GM12878 (cell line): ENCODE measurements at regions not wholly inside any gene's neighbourhood (a gene's known extent, or its start where the extent isn't known, plus 50 kb on each side); places are given as distances from the start of the nearest gene placed in this dataset.

Experiments used
- ATAC-seq: fragments of 200-7000 bp; cut with Tn5 transposase; 3 replicates; pipeline ENCODE4 v1.9.1; 2020; ENCODE audit warnings: mild to moderate bottlenecking, moderate library complexity
- BruUV-seq: library from RNA; stranded (reverse); fragments of 400-500 nt; replicated peaks from 2 replicates; lab custom pipeline; 2021; lab: Mats Ljungman, UMichigan
- CTCF ChIA-PET: fragments of 300-600 bp; sonication (Branson Sonifier 250); formaldehyde crosslinking; extraction: SDS; loops from one replicate; lab custom pipeline; 2021; ENCODE audit warnings: inconsistent platforms; lab: Yijun Ruan, JAX
- POLR2A ChIA-PET: fragments of 350-600 bp; formaldehyde crosslinking; extraction: SDS; loops from one replicate; lab custom pipeline; 2021; ENCODE audit warnings: inconsistent platforms; lab: Charles Lee
- RAD21 ChIA-PET: fragments of 300-600 bp; sonication (Branson Sonifier 250); formaldehyde crosslinking; loops from one replicate; lab custom pipeline; 2023; ENCODE audit warnings: antibody characterized with exemption; ENCODE audit not compliant: unreplicated experiment; lab: Charles Lee
- SMC1A ChIA-PET: fragments of 300-600 bp; sonication (Branson Sonifier 250); formaldehyde crosslinking; loops from one replicate; lab custom pipeline; 2023; ENCODE audit not compliant: unreplicated experiment, uncharacterized antibody; lab: Charles Lee
- DNase-seq: peaks from one replicate; pipeline ENCODE4 v3.0.0-alpha.2; 2011; ENCODE audit warnings: low read depth, low spot score
- FAIRE-seq: peaks from 3 replicates; lab custom pipeline; 2011; peaks lifted over from hg19 to GRCh38; lab: Jason Lieb, UNC
- H2AFZ ChIP-seq: 2 replicates; pipeline ENCODE4 v1.6.0; 2011; ENCODE audit warnings: low read depth, low read length, control low read depth; ENCODE audit not compliant: control insufficient read depth
- H3K27ac ChIP-seq: 2 replicates; pipeline ENCODE4 v1.5.1; 2011; ENCODE audit warnings: control low read depth; ENCODE audit not compliant: control insufficient read depth, insufficient read depth
- H3K27me3 ChIP-seq, 2 experiments: replicated peaks in 1 of 2; 2 replicates each; pipeline versions ENCODE4 v1.6.0 to v1.6.1; 2011; ENCODE audit warnings: low read length in 1 of 2; ENCODE audit not compliant: control insufficient read depth in 2 of 2, insufficient read depth in 2 of 2
- H3K36me3 ChIP-seq, 2 experiments: 2 replicates each; pipeline ENCODE4 v1.5.1; 2011; ENCODE audit warnings: low read length in 1 of 2; ENCODE audit not compliant: control insufficient read depth in 2 of 2, insufficient read depth in 2 of 2
- H3K4me1 ChIP-seq: 2 replicates; pipeline ENCODE4 v1.6.1; 2011; ENCODE audit warnings: mild to moderate bottlenecking, low read length, moderate library complexity, mixed read lengths; ENCODE audit not compliant: control insufficient read depth, insufficient read depth
- H3K4me2 ChIP-seq: 2 replicates; pipeline ENCODE4 v1.6.0; 2011; ENCODE audit warnings: control low read depth; ENCODE audit not compliant: control insufficient read depth, insufficient read depth
- H3K4me3 ChIP-seq: fragments of 200-600 bp; sonication (generic); 2 replicates; pipeline ENCODE4 v1.5.1; 2016
- H3K79me2 ChIP-seq: 2 replicates; pipeline ENCODE4 v1.6.0; 2011; ENCODE audit warnings: low read length; ENCODE audit not compliant: control insufficient read depth, insufficient read depth
- H3K9ac ChIP-seq: 2 replicates; pipeline ENCODE4 v1.8.0; 2011; ENCODE audit warnings: low read length, control low read depth, mixed read lengths; ENCODE audit not compliant: control insufficient read depth, insufficient read depth
- H3K9me3 ChIP-seq: replicated peaks from 3 replicates; pipeline ENCODE4 v1.5.1; 2011; ENCODE audit warnings: mild to moderate bottlenecking, low read length; ENCODE audit not compliant: control insufficient read depth, insufficient read depth
- H4K20me1 ChIP-seq: 2 replicates; pipeline ENCODE4 v1.6.0; 2011; ENCODE audit not compliant: control insufficient read depth, insufficient read depth
- EZH2 ChIP-seq: IDR thresholded peaks from 2 replicates; pipeline ENCODE4 v1.6.1; 2012; ENCODE audit warnings: low read depth, mild to moderate bottlenecking, control low read depth, inconsistent platforms, low read length, borderline replicate concordance; ENCODE audit not compliant: control insufficient read depth
- LARP7 ChIP-seq: fragments of 450-650 bp; IDR thresholded peaks from 2 replicates; pipeline ENCODE4 v1.6.1; 2017; ENCODE audit warnings: mild to moderate bottlenecking
- MXI1 ChIP-seq: fragments of 150-350 bp; IDR thresholded peaks from 2 replicates; pipeline ENCODE4 v1.6.1; 2011; ENCODE audit warnings: low read depth, mild to moderate bottlenecking, inconsistent platforms, low read length, improper control_type of control experiment
- NR2C1 ChIP-seq: fragments of 450-650 bp; IDR thresholded peaks from 2 replicates; pipeline ENCODE4 v1.6.1; 2017; ENCODE audit warnings: antibody characterized with exemption, mild to moderate bottlenecking, moderate library complexity
- POLR2AphosphoS2 ChIP-seq: IDR thresholded peaks from 2 replicates; pipeline ENCODE4 v1.6.1; 2011; ENCODE audit warnings: low read depth, mild to moderate bottlenecking, low read length, improper control_type of control experiment, moderate library complexity
- RAD21 ChIP-seq: IDR thresholded peaks from 2 replicates; pipeline ENCODE4 v1.6.1; 2011; ENCODE audit warnings: mild to moderate bottlenecking, low read depth, low read length, moderate library complexity; ENCODE audit not compliant: insufficient read depth
- RCOR1 ChIP-seq: conservative IDR thresholded peaks from 2 replicates; pipeline ENCODE4 v1.6.1; 2012; ENCODE audit warnings: low read depth, low read length, improper control_type of control experiment
- SKIL ChIP-seq: fragments of 450-650 bp; IDR thresholded peaks from 2 replicates; pipeline ENCODE4 v1.6.1; 2017; ENCODE audit warnings: mild to moderate bottlenecking, low read depth, inconsistent platforms; ENCODE audit not compliant: poor library complexity, severe bottlenecking
- SMAD1 ChIP-seq: fragments of 450-650 bp; IDR thresholded peaks from 2 replicates; pipeline ENCODE4 v1.6.1; 2018; ENCODE audit warnings: mild to moderate bottlenecking, low read depth; ENCODE audit not compliant: partially characterized antibody
- ZBED1 ChIP-seq: IDR thresholded peaks from 2 replicates; pipeline ENCODE4 v1.6.1; 2016; ENCODE audit warnings: borderline replicate concordance
- ZNF207 ChIP-seq: fragments of 450-650 bp; IDR thresholded peaks from 2 replicates; pipeline ENCODE4 v1.6.1; 2014; ENCODE audit warnings: antibody characterized with exemption, mild to moderate bottlenecking, borderline replicate concordance
- WGBS: methylation state at CpG from one replicate; pipeline ENCODE4 v1.1.6; 2016; ENCODE audit warnings: low lambda C conversion rate; ENCODE audit not compliant: insufficient replicate concordance, insufficient coverage; ENCODE audit errors: missing lambda C conversion rate; 5-methylcytosine and 5-hydroxymethylcytosine counted together
- in situ Hi-C: fragments of 300-500 bp; cut with MboI; formaldehyde crosslinking; loops from 9 replicates; pipeline ENCODE4 v1.14.3; 2018; ENCODE audit warnings: mixed read lengths
- intact Hi-C: fragments of 100-400 bp; cut with micrococcal nuclease; formaldehyde crosslinking; loops from one replicate; pipeline ENCODE4 v1.14.2; 2022; ENCODE audit not compliant: unreplicated experiment
- TF ChIP-seq, protein P1 (sequence below): IDR thresholded peaks from 2 replicates; pipeline ENCODE4 v1.6.1; 2012; ENCODE audit warnings: low read length, inconsistent platforms
- TF ChIP-seq, protein P2 (sequence below): fragments of 150-350 bp; IDR thresholded peaks from 2 replicates; pipeline ENCODE4 v1.6.1; 2014; ENCODE audit warnings: mild to moderate bottlenecking, low read depth, low read length

- POLR2A ChIA-PET, result no interaction called here
- no peaks in the 10 kb centered on the region for H3K4me1 ChIP-seq
- no peak for TF ChIP-seq LARP7
- no peak for TF ChIP-seq ZBED1
- no peak for TF ChIP-seq RCOR1
- H3K79me2 ChIP-seq, result no peaks in the 10 kb centered on the region
- in situ Hi-C loops, result no loop called here
- RAD21 ChIA-PET, result no interaction called here
- DNase-seq (no peak), FAIRE-seq (no peak), ATAC-seq (no peak)
- no peaks in the 10 kb centered on the region for H3K9me3 ChIP-seq
- H4K20me1 ChIP-seq, result no peaks in the 10 kb centered on the region
- H3K36me3 ChIP-seq, result no peaks in the 10 kb centered on the region
- no peak overlapping the region for H3K9ac ChIP-seq
- no peak overlapping the region for H3K4me3 ChIP-seq
- 0% methylated on average over 2 of the region's 2 CpGs for WGBS
- intact Hi-C loops, result no loop called here
- no peak overlapping the region for H3K4me2 ChIP-seq
- SMC1A ChIA-PET, result no interaction called here
- CTCF ChIA-PET, result no interaction called here
- H3K27ac ChIP-seq, result no peak overlapping the region
- no peak overlapping the region for H2AFZ ChIP-seq
- H3K27me3 ChIP-seq, result no peaks in the 10 kb centered on the region
- BruUV-seq, result no TSS peak
Measured at GRCh38 chr15:94722024-94722636, 490.8 kb downstream of the MCTP2 start.

GRCh38 chr15:94723801-94724200, 492.4 kb downstream of the MCTP2 start:
- no peak overlapping the region for H3K27ac ChIP-seq
- BruUV-seq, result no TSS peak
- in situ Hi-C loops (no loop called here), intact Hi-C loops (no loop called here)
- ATAC-seq (no peak), DNase-seq (no peak), FAIRE-seq (no peak)
- H4K20me1 ChIP-seq, result no peaks in the 10 kb centered on the region
- ChIA-PET SMC1A (interaction anchor here (1.0 kb wide), 1 partner anchor 16 kb away, joined by 3 read pairs; no protein-coding TSS in a partner anchor), RAD21 (no interaction called here), CTCF (no interaction called here), POLR2A (no interaction called here)
- WGBS, result 0% methylated on average over 2 of the region's 2 CpGs
- H3K4me3 ChIP-seq, result no peak overlapping the region
- no peaks in the 10 kb centered on the region for H3K9me3 ChIP-seq
- H3K4me2 ChIP-seq, result no peak overlapping the region
- no peaks in the 10 kb centered on the region for H3K36me3 ChIP-seq
- H3K4me1 ChIP-seq, result no peaks in the 10 kb centered on the region
- no peaks in the 10 kb centered on the region for H3K27me3 ChIP-seq
- H3K79me2 ChIP-seq, result no peaks in the 10 kb centered on the region
- H3K9ac ChIP-seq, result no peak overlapping the region
- H2AFZ ChIP-seq, result no peak overlapping the region
- TF ChIP-seq, protein P1, sequence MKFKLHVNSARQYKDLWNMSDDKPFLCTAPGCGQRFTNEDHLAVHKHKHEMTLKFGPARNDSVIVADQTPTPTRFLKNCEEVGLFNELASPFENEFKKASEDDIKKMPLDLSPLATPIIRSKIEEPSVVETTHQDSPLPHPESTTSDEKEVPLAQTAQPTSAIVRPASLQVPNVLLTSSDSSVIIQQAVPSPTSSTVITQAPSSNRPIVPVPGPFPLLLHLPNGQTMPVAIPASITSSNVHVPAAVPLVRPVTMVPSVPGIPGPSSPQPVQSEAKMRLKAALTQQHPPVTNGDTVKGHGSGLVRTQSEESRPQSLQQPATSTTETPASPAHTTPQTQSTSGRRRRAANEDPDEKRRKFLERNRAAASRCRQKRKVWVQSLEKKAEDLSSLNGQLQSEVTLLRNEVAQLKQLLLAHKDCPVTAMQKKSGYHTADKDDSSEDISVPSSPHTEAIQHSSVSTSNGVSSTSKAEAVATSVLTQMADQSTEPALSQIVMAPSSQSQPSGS, result no peak
- TF ChIP-seq POLR2AphosphoS2 (no peak), MXI1 (no peak), EZH2 (no peak), SMAD1 (no peak), NR2C1 (no peak), RAD21 (no peak), SKIL (no peak), ZNF207 (no peak)
- TF ChIP-seq, protein P2, sequence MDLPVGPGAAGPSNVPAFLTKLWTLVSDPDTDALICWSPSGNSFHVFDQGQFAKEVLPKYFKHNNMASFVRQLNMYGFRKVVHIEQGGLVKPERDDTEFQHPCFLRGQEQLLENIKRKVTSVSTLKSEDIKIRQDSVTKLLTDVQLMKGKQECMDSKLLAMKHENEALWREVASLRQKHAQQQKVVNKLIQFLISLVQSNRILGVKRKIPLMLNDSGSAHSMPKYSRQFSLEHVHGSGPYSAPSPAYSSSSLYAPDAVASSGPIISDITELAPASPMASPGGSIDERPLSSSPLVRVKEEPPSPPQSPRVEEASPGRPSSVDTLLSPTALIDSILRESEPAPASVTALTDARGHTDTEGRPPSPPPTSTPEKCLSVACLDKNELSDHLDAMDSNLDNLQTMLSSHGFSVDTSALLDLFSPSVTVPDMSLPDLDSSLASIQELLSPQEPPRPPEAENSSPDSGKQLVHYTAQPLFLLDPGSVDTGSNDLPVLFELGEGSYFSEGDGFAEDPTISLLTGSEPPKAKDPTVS, result no peak
